HFFc6 (cell line): ENCODE measurements at regions not wholly inside any gene's neighbourhood (a gene's known extent, or its start where the extent isn't known, plus 50 kb on each side); places are given as distances from the start of the nearest gene placed in this dataset.

Source experiments
- DNase-seq: peaks from one replicate; pipeline ENCODE4 v3.0.0-alpha.2; 2018
- H3K27ac Mint-ChIP-seq: 2 replicates; pipeline ENCODE4 v1.8.0; 2020; ENCODE audit warnings: mild to moderate bottlenecking, mixed read lengths
- H3K27me3 Mint-ChIP-seq: 2 replicates; pipeline ENCODE4 v1.8.0; 2021; ENCODE audit warnings: mild to moderate bottlenecking, moderate library complexity, mixed read lengths; ENCODE audit not compliant: insufficient read depth
- H3K36me3 Mint-ChIP-seq: 2 replicates; pipeline ENCODE4 v1.8.0; 2021; ENCODE audit warnings: low read depth, mixed read lengths
- H3K4me1 Mint-ChIP-seq: 2 replicates; pipeline ENCODE4 v1.8.0; 2020; ENCODE audit warnings: low read depth, mixed read lengths
- H3K4me3 Mint-ChIP-seq: 2 replicates; pipeline ENCODE4 v1.8.0; 2020; ENCODE audit warnings: mild to moderate bottlenecking, moderate library complexity, mixed read lengths
- H3K9me3 Mint-ChIP-seq: 2 replicates; pipeline ENCODE4 v1.8.0; 2020; ENCODE audit warnings: mild to moderate bottlenecking, mixed read lengths
- CTCF ChIP-seq: fragments of 200-600 bp; sonication (generic); IDR thresholded peaks from 2 replicates; pipeline ENCODE4 v1.5.0; 2021; ENCODE audit warnings: antibody characterized with exemption, mild to moderate bottlenecking

- peaks cover 56% of the 10 kb centered on the region for H3K4me1 Mint-ChIP-seq
- H3K27me3 Mint-ChIP-seq: no peaks in the 10 kb centered on the region
- no peak overlapping the region for H3K27ac Mint-ChIP-seq
- no peak overlapping the region for H3K4me3 Mint-ChIP-seq
- DNase-seq: no peak
- peaks cover 4% of the 10 kb centered on the region; the same call in 1 of the 2 replicates for H3K36me3 Mint-ChIP-seq
- H3K9me3 Mint-ChIP-seq: no peaks in the 10 kb centered on the region
- no peak for TF ChIP-seq CTCF
Measured at GRCh38 chr2:66836851-66837250, 401.9 kb downstream of the MEIS1 start.

- TF ChIP-seq CTCF: no peak
- Mint-ChIP-seq H3K9me3 (no peaks in the 10 kb centered on the region), H3K36me3 (peaks cover 4% of the 10 kb centered on the region; the same call in 1 of the 2 replicates), H3K27me3 (no peaks in the 10 kb centered on the region), H3K27ac (peak overlapping the region; percentile 90), H3K4me1 (peaks cover 57% of the 10 kb centered on the region), H3K4me3 (peak overlapping the region; percentile 80)
- peak; percentile 99 for DNase-seq
Measured at GRCh38 chr2:66839551-66840320, 404.8 kb downstream of the MEIS1 start.

- peak overlapping the region; percentile 80 for H3K4me3 Mint-ChIP-seq
- H3K27ac Mint-ChIP-seq: peak overlapping the region; percentile 90
Measured at GRCh38 chr2:66840321-66841002, 405.5 kb downstream of the MEIS1 start.

GRCh38 chr2:66843847-66844246 lies 408.9 kb downstream of the MEIS1 start:
- TF ChIP-seq CTCF: no peak
- no peak overlapping the region for H3K27ac Mint-ChIP-seq
- H3K4me1 Mint-ChIP-seq: peaks cover 50% of the 10 kb centered on the region
- no peaks in the 10 kb centered on the region for H3K27me3 Mint-ChIP-seq
- no peak overlapping the region for H3K4me3 Mint-ChIP-seq
- no peak for DNase-seq
- H3K36me3 Mint-ChIP-seq: peaks cover 4% of the 10 kb centered on the region; the same call in 1 of the 2 replicates
- H3K9me3 Mint-ChIP-seq: no peaks in the 10 kb centered on the region

More at GRCh38 chr2:66840321-66841002, 405.5 kb downstream of the MEIS1 start:
- no peaks in the 10 kb centered on the region for H3K9me3 Mint-ChIP-seq
- peaks cover 4% of the 10 kb centered on the region; the same call in 1 of the 2 replicates for H3K36me3 Mint-ChIP-seq
- peak; percentile 25 for DNase-seq
- TF ChIP-seq CTCF: no peak
- peaks cover 64% of the 10 kb centered on the region for H3K4me1 Mint-ChIP-seq
- H3K27me3 Mint-ChIP-seq: no peaks in the 10 kb centered on the region

GRCh38 chr2:66845307-66845706 lies 410.4 kb downstream of the MEIS1 start:
- H3K4me1 Mint-ChIP-seq: peaks cover 35% of the 10 kb centered on the region
- DNase-seq: peak; percentile 22
- H3K27ac Mint-ChIP-seq: peak overlapping the region; percentile 36; the same call in 1 of the 2 replicates

More at GRCh38 chr2:66845307-66845706, 410.4 kb downstream of the MEIS1 start:
- Mint-ChIP-seq H3K9me3 (no peaks in the 10 kb centered on the region), H3K36me3 (peaks cover 4% of the 10 kb centered on the region; the same call in 1 of the 2 replicates), H3K4me3 (no peak overlapping the region), H3K27me3 (no peaks in the 10 kb centered on the region)
- no peak for TF ChIP-seq CTCF
